HG02571 (cell line): ENCODE measurements at regions not wholly inside any gene's neighbourhood (a gene's known extent, or its start where the extent isn't known, plus 50 kb on each side); places are given as distances from the start of the nearest gene placed in this dataset.
"Not testable (repeated sequence)": the region's sequence is repeated elsewhere in the genome, so short reads cannot be mapped to it uniquely, and the experiment has no call there.

Source experiments
- ATAC-seq: cut with Tn5 transposase; IDR thresholded peaks from one replicate; pipeline ENCODE4 v1.9.1; 2021; ENCODE audit warnings: mild to moderate bottlenecking, moderate library complexity; ENCODE audit not compliant: unreplicated experiment

GRCh38 chr3:88657459-88657858 lies 450.0 kb upstream of the EPHA3 start:
- ATAC-seq = no peak

- no peak for ATAC-seq
Observed at GRCh38 chr3:88661433-88661824, 446.0 kb upstream of the EPHA3 start.

GRCh38 chr3:88668180-88668579 lies 439.2 kb upstream of the EPHA3 start:
- ATAC-seq = no peak

- ATAC-seq = no peak
Observed at GRCh38 chr3:88671573-88671972, 435.8 kb upstream of the EPHA3 start.

- ATAC-seq = no peak
Observed at GRCh38 chr3:88677298-88677697, 430.1 kb upstream of the EPHA3 start.

- ATAC-seq = no peak
Observed at GRCh38 chr3:88678747-88679146, 428.7 kb upstream of the EPHA3 start.

GRCh38 chr3:88690287-88690686 lies 417.1 kb upstream of the EPHA3 start:
- no peak for ATAC-seq

- ATAC-seq = no peak
Observed at GRCh38 chr3:88691081-88691480, 416.3 kb upstream of the EPHA3 start.

GRCh38 chr3:88703501-88704059 lies 403.8 kb upstream of the EPHA3 start:
- ATAC-seq = no peak

- no peak for ATAC-seq
Observed at GRCh38 chr3:88704338-88704737, 403.1 kb upstream of the EPHA3 start.

- no peak for ATAC-seq
Observed at GRCh38 chr3:88707837-88708236, 399.6 kb upstream of the EPHA3 start.

GRCh38 chr3:88712552-88712951 lies 394.9 kb upstream of the EPHA3 start:
- ATAC-seq = no peak

GRCh38 chr3:88713233-88713691 lies 394.2 kb upstream of the EPHA3 start:
- ATAC-seq = no peak

- no peak for ATAC-seq
Observed at GRCh38 chr3:88725440-88726165, 381.8 kb upstream of the EPHA3 start.

- no peak for ATAC-seq
Observed at GRCh38 chr3:88732186-88732585, 375.2 kb upstream of the EPHA3 start.

- ATAC-seq = no peak
Observed at GRCh38 chr3:88742106-88742505, 365.3 kb upstream of the EPHA3 start.

- ATAC-seq = no peak
Observed at GRCh38 chr3:88742674-88743507, 364.5 kb upstream of the EPHA3 start.

- ATAC-seq = no peak
Observed at GRCh38 chr3:88744896-88745295, 362.5 kb upstream of the EPHA3 start.

- not testable (repeated sequence) for ATAC-seq
Observed at GRCh38 chr3:88747145-88747544, 360.3 kb upstream of the EPHA3 start.

- ATAC-seq = no peak
Observed at GRCh38 chr3:88758676-88759075, 348.7 kb upstream of the EPHA3 start.

- no peak for ATAC-seq
Observed at GRCh38 chr3:88767746-88768145, 339.7 kb upstream of the EPHA3 start.

GRCh38 chr3:88773766-88774165 lies 333.7 kb upstream of the EPHA3 start:
- ATAC-seq = no peak
